Aorta (tissue), 5 donors: ENCODE measurements at regions not wholly inside any gene's neighbourhood (a gene's known extent, or its start where the extent isn't known, plus 50 kb on each side); places are given as distances from the start of the nearest gene placed in this dataset.

Source experiments
- ATAC-seq: fragments of 200-7000 bp; cut with Tn5 transposase; one replicate; pipeline ENCODE4 v1.9.1; 2022; ENCODE audit warnings: moderate library complexity; ENCODE audit not compliant: low FRiP score
- DNase-seq, 2 donors: peaks; one replicate each; pipeline ENCODE4 v3.0.0-alpha.2; 2020
- H3K27ac ChIP-seq, 2 donors: one replicate each; pipeline ENCODE4 v1.5.1; 2013; ENCODE audit warnings: low read length in 2 of 2, mild to moderate bottlenecking in 2 of 2, moderate library complexity in 2 of 2, control low read depth in 1 of 2, inconsistent platforms in 1 of 2, low read depth in 1 of 2
- H3K27me3 ChIP-seq, 2 donors: one replicate each; pipeline ENCODE4 v1.6.1; 2013; ENCODE audit warnings: control low read depth in 1 of 2, low read length in 1 of 2, mild to moderate bottlenecking in 1 of 2, moderate library complexity in 1 of 2; ENCODE audit not compliant: insufficient read depth in 2 of 2, control insufficient read depth in 1 of 2
- H3K36me3 ChIP-seq, 2 donors: one replicate each; pipeline ENCODE4 v1.6.1; 2013; ENCODE audit warnings: control low read depth in 1 of 2, low read length in 1 of 2, mild to moderate bottlenecking in 1 of 2; ENCODE audit not compliant: insufficient read depth in 2 of 2, control insufficient read depth in 1 of 2
- H3K4me1 ChIP-seq, 2 donors: one replicate each; pipeline ENCODE4 v1.6.1; 2013; ENCODE audit warnings: low read length in 2 of 2, control low read depth in 1 of 2, mild to moderate bottlenecking in 1 of 2, moderate library complexity in 1 of 2; ENCODE audit not compliant: insufficient read depth in 2 of 2, control insufficient read depth in 1 of 2
- H3K4me3 ChIP-seq, 2 donors: one replicate each; pipeline ENCODE4 v1.5.1; 2013; ENCODE audit warnings: low read length in 2 of 2, control low read depth in 1 of 2, mild to moderate bottlenecking in 1 of 2
- H3K9me3 ChIP-seq: one replicate; pipeline ENCODE4 v1.6.1; 2013; ENCODE audit warnings: mild to moderate bottlenecking, low read length; ENCODE audit not compliant: control insufficient read depth
- WGBS, 2 donors: extraction: QIAGEN DNeasy Blood & Tissue Kit; methylation state at CpG; one replicate each; pipeline ENCODE4 v1.1.7; 2013; 5-methylcytosine and 5-hydroxymethylcytosine counted together
- intact Hi-C, 2 donors: fragments of 100-400 bp; cut with DNase I; formaldehyde crosslinking; loops; one replicate each; pipeline versions ENCODE4 v1.14.2 to v1.15.0; 2022
- donor health status: healthy with polysubstance abuse.
- donor health status: Bipolar disorder and iron deficiency.
- donor health status: DM: no; HTN: no; CAD: no.
- donor health status: DM: no; HTN: no; CAD: no.
- donor health status: DM: yes; HTN: yes; CAD: no.

- Histone ChIP-seq H3K4me1 (no peaks in the 10 kb centered on the region), H3K27me3 (no peaks in the 10 kb centered on the region), H3K9me3 (no peaks in the 10 kb centered on the region), H3K4me3 (no peak overlapping the region), H3K36me3 (no peaks in the 10 kb centered on the region), H3K27ac (no peak overlapping the region)
- ATAC-seq (no peak), DNase-seq (no peak)
- intact Hi-C loops, result no loop called here
- 8 to 14% methylated on average over 4 of the region's 4 CpGs for WGBS, 2 donors
Observed at GRCh38 chr10:62708569-62708968, 96.0 kb upstream of the ADO start.

- intact Hi-C loops, result no loop called here
- no peak for ATAC-seq
- 68 to 71% methylated on average over 3 of the region's 3 CpGs for WGBS, 2 donors
- no peak for DNase-seq
- Histone ChIP-seq H3K4me1 (no peaks in the 10 kb centered on the region), H3K27ac (no peak overlapping the region), H3K4me3 (no peak overlapping the region), H3K36me3 (no peaks in the 10 kb centered on the region), H3K9me3 (no peaks in the 10 kb centered on the region), H3K27me3 (no peaks in the 10 kb centered on the region)
Observed at GRCh38 chr10:62709200-62709599, 95.3 kb upstream of the ADO start.

GRCh38 chr10:62710182-62710581 is 94.3 kb upstream of the ADO start:
- Histone ChIP-seq H3K27me3 (no peaks in the 10 kb centered on the region), H3K9me3 (no peaks in the 10 kb centered on the region)

GRCh38 chr10:62715383-62715782 is 89.1 kb upstream of the ADO start:
- no peak for DNase-seq
- intact Hi-C loops, result no loop called here
- peaks cover 0 to 1% of the 10 kb centered on the region in 2 donors for H3K27me3 ChIP-seq
- ATAC-seq, result no peak
- H3K9me3 ChIP-seq, result no peaks in the 10 kb centered on the region
- no peak overlapping the region for H3K27ac ChIP-seq
- H3K36me3 ChIP-seq, result no peaks in the 10 kb centered on the region
- no peak overlapping the region for H3K4me3 ChIP-seq
- no peaks in the 10 kb centered on the region for H3K4me1 ChIP-seq

More at GRCh38 chr10:62710182-62710581, 94.3 kb upstream of the ADO start:
- intact Hi-C loops, result no loop called here
- Histone ChIP-seq H3K4me3 (no peak overlapping the region), H3K36me3 (no peaks in the 10 kb centered on the region), H3K4me1 (no peaks in the 10 kb centered on the region), H3K27ac (no peak overlapping the region)
- no peak for ATAC-seq
- DNase-seq, result no peak
- WGBS, 2 donors, result 69 to 76% methylated on average over 4 of the region's 4 CpGs

- no peaks in the 10 kb centered on the region for H3K4me1 ChIP-seq
- no peak overlapping the region for H3K27ac ChIP-seq
- H3K4me3 ChIP-seq, result no peak overlapping the region
- 82 to 89% methylated on average over 5 of the region's 5 CpGs for WGBS, 2 donors
- intact Hi-C loops, result no loop called here
- H3K27me3 ChIP-seq, result peaks cover 0 to 3% of the 10 kb centered on the region in 2 donors
- ATAC-seq (no peak), DNase-seq (no peak)
- no peaks in the 10 kb centered on the region for H3K9me3 ChIP-seq
- no peaks in the 10 kb centered on the region for H3K36me3 ChIP-seq
Observed at GRCh38 chr10:62718585-62718984, 85.9 kb upstream of the ADO start.

GRCh38 chr10:62719061-62719460 is 85.5 kb upstream of the ADO start:
- intact Hi-C loops, result no loop called here
- DNase-seq (no peak), ATAC-seq (no peak)
- H3K36me3 ChIP-seq, result no peaks in the 10 kb centered on the region
- H3K4me3 ChIP-seq, result no peak overlapping the region
- no peaks in the 10 kb centered on the region for H3K9me3 ChIP-seq
- no peaks in the 10 kb centered on the region for H3K4me1 ChIP-seq
- H3K27me3 ChIP-seq, result peaks cover 0 to 3% of the 10 kb centered on the region in 2 donors
- H3K27ac ChIP-seq, result no peak overlapping the region
- 71 to 73% methylated on average over 2 of the region's 2 CpGs for WGBS, 2 donors

- ATAC-seq (no peak), DNase-seq (no peak)
- Histone ChIP-seq H3K4me3 (no peak overlapping the region), H3K9me3 (no peaks in the 10 kb centered on the region), H3K36me3 (no peaks in the 10 kb centered on the region), H3K27ac (no peak overlapping the region), H3K27me3 (peaks cover 0 to 3% of the 10 kb centered on the region in 2 donors), H3K4me1 (no peaks in the 10 kb centered on the region)
- intact Hi-C loops, result no loop called here
- 89 to 94% methylated on average over 4 of the region's 4 CpGs for WGBS, 2 donors
Observed at GRCh38 chr10:62721687-62722086, 82.8 kb upstream of the ADO start.

- no peak for ATAC-seq
- Histone ChIP-seq H3K36me3 (no peaks in the 10 kb centered on the region), H3K4me3 (no peak overlapping the region), H3K9me3 (no peaks in the 10 kb centered on the region), H3K4me1 (no peaks in the 10 kb centered on the region), H3K27me3 (peaks cover 0 to 3% of the 10 kb centered on the region in 2 donors), H3K27ac (no peak overlapping the region)
- intact Hi-C loops, result no loop called here
- no peak for DNase-seq
Observed at GRCh38 chr10:62723375-62723774, 81.1 kb upstream of the ADO start.

- 87 to 88% methylated on average over 7 of the region's 7 CpGs for WGBS, 2 donors
- intact Hi-C loops, result no loop called here
- no peak for DNase-seq
- H3K27me3 ChIP-seq, result peaks cover 0 to 3% of the 10 kb centered on the region in 2 donors
- no peak for ATAC-seq
- no peak overlapping the region for H3K27ac ChIP-seq
- H3K4me3 ChIP-seq, result no peak overlapping the region
- H3K4me1 ChIP-seq, result no peaks in the 10 kb centered on the region
- H3K9me3 ChIP-seq, result no peaks in the 10 kb centered on the region
- H3K36me3 ChIP-seq, result no peaks in the 10 kb centered on the region
Observed at GRCh38 chr10:62724465-62724864, 80.1 kb upstream of the ADO start.
